HG03159 (cell line): ENCODE measurements at regions not wholly inside any gene's neighbourhood (a gene's known extent, or its start where the extent isn't known, plus 50 kb on each side); places are given as distances from the start of the nearest gene placed in this dataset.

Experiments used
- ATAC-seq: cut with Tn5 transposase; IDR thresholded peaks from one replicate; pipeline ENCODE4 v1.9.1; 2021; ENCODE audit warnings: mild to moderate bottlenecking, moderate library complexity; ENCODE audit not compliant: unreplicated experiment

GRCh38 chr3:163877805-163878204 lies 1200.5 kb downstream of the SI start:
- no peak for ATAC-seq

GRCh38 chr3:163863146-163863545 lies 1215.2 kb downstream of the SI start:
- no peak for ATAC-seq

GRCh38 chr3:163852233-163852632 lies 1226.1 kb downstream of the SI start:
- ATAC-seq, result no peak

DNA sequence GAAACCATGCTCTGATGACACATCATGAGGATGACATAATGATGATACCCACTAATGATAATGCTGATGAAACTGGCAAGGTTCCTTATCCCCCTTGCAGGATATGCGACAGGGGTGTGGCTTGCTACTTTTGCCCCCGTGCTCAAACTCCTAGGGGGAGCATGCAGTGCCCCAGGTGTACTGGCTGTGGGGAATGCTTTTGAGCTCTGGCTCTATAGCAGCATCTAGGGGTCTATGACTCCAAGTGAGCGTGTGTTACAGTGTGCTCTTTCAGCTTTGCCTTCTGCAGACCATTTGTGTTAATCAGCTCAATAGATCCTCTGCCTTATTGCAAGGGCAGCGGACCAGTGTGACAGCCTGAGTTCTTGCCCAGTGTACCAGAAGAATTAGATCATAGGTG lies 1239.5 kb downstream of the SI start:
- no peak for ATAC-seq

- ATAC-seq, result no peak
Observed at GRCh38 chr3:163832547-163832946, 1245.7 kb downstream of the SI start.

DNA sequence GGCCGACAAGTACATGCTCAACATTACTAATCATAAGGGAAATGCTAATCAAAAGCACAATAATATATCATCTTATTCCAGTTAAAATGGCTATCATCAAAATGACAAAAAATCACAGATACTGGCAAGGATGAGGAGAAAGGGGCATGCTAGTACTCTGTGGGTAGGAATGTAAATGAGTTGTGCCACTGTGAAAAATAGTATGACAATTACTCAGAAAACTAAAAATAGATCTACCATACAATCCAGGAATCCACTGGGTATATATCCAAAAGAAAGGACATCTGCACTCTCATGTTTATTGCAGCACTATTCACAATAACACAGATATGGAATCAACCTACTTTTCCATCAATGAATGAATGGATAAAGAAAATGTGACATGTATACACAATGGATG lies 1256.5 kb downstream of the SI start:
- no peak for ATAC-seq

- no peak for ATAC-seq
Observed at GRCh38 chr3:163817015-163817414, 1261.3 kb downstream of the SI start.

- no peak for ATAC-seq
Observed at GRCh38 chr3:163813935-163814334, 1264.4 kb downstream of the SI start.

- no peak for ATAC-seq
Observed at GRCh38 chr3:163812006-163812405, 1266.3 kb downstream of the SI start.

DNA sequence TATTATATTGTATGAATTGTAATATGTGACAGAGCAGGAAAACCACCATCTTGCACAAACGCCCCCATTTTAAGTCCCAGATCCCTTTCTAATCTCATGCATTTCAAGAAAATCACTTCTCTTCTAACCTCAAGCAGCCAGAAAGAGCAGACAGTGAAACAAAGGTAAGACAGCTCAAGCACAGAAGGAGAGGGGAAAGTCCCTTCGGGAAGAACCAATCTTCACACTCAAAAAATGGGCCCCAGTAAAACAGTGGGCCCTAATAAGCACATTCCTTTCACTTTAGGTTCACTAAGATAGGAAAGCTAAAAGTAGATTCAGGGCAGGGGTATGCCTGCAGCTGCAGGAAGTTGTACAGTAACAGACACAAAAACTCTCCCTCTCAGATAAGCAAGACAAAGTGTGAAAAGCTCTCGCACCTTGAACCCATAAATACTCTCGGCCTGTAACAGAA lies 1268.7 kb downstream of the SI start:
- no peak for ATAC-seq

DNA sequence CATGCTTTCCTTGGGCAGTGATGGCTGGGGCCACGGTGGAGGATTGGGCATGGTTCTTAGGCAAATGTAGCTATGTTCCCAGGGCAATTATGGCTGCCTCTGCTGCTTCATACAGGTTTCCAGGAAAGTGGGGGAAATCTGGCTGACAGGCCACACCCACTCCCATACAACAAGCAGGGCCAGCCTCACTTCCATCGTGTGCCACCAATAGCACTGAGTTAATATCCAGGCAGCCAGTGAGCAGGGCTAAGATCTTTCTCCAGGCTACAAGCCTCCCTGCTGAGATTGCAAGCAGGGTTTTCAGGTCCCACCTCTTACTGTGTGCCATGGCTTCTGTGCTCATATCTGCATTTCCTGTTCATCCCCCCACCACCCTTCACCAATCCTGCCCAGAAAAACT lies 1291.9 kb downstream of the SI start:
- no peak for ATAC-seq

GRCh38 chr3:163785693-163786092 lies 1292.6 kb downstream of the SI start:
- ATAC-seq, result no peak

DNA sequence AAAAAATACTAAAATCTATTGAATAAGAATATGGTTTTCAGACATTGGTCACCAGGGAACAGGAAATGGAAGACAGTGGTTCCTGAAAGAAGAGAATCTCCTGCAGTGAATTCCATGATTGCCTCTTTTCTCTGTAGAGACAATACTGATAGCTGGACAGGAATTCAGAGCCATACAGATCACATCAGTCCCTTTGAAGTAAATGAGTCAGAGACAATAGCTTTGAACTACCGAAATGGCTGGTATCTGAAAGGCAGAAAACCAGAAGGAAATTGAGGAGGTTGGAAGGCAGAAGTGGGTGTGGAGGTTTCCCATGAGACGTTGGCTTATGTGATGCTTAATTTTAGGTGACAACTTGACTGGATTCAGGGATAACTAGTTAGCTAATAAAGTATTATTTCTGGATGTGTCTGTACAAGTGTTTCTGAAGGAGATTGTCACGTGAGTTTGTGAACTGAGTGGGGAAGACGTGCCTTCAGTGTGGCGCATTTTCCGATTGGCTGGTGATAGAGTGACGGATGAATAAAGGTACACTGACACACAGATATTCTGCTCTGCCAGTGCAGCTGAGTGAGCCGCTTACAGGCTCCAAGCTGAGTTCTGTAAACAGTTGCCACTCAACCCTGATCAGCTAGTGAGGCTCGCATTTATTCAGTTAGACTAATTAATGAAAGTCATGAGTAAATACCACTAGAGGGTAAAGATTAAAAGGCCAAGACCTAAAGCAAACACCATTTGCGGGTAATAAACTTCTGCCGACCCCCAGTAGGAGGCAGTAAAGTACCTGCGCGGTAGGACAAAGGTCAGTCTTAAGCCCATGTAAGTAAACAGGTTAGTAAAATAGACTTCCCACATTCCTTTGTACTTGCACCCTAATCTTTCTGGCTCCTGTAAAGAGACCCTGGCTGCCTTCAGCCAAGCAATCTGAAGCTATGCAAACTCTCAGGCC lies 1298.6 kb downstream of the SI start:
- no peak for ATAC-seq

DNA sequence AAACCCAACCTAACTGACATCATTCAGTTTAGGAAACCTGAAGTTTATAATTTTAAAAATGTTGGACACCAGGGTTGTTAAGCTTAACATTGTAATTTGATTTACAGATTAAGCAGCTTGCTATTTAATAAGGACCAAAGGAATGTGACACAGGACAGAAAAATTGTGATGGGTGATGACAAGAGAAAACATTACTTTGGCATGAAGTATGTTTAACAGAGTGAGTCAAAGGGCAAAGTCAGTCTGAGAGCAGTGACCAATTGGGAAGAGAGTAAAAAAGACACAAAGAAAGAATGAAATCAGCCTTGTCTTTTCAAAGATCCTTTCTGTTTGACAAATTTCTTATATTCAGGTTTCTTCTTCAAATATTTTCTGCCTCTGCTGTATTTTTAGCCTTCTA lies 1301.6 kb downstream of the SI start:
- ATAC-seq, result no peak

GRCh38 chr3:163773136-163773535 lies 1305.2 kb downstream of the SI start:
- ATAC-seq, result no peak

DNA sequence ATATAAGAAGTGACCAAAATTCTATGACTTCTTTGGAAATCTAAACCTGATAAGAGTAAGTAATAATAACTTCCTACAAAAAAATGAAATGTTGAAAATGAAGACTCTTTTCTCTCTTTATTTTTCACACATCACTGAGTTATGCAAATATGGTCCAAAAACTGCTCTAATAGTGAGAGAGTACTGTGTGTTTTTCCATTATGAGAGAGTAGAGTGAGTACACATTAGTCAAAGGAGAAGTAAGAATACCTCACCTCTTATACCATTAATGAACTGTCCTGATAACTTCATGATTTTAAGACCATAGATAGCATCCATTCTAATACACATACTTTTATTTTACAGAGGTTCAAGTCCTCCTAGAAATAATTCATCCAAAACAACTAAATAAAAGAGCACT lies 1310.2 kb downstream of the SI start:
- no peak for ATAC-seq

DNA sequence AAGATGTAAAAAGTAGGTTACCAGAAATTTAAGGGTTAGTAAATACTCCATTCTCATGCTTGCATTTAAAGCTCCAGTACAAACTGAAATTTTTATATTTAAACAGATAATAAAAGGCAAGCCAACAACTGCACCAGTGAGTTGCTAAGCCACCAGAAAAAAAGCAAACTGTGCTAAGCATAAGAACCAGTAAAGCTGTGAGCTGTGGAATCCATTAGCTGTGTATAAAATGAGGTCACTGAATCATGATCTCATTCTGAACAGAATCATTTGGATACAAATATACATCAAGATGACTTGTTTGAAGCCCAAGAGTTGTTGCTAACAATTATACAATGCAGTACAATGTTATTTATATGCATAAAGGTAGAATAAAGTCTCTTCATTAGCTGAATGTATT lies 1312.2 kb downstream of the SI start:
- ATAC-seq, result no peak

DNA sequence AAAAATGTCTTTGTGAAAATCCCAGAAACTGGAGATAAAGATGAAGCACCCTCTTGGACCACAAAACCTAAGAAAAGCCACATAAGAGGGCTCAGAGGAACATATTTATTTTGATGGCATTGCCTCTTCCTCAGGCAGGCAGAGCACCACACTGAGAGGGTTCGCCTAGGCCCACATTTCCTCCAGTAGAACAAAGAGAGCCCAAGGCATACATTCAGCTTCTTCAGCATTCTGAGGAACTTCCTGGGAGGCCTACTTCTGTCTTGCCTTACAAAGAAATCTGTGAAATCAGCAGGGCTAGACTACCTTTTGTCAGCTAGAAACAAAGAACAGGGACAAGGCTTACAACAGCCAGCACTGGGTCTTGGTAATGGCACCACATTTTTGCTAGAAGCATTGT lies 1325.3 kb downstream of the SI start:
- no peak for ATAC-seq

GRCh38 chr3:163745204-163745603 lies 1333.1 kb downstream of the SI start:
- ATAC-seq, result no peak

- no peak for ATAC-seq
Observed at GRCh38 chr3:163735394-163735793, 1342.9 kb downstream of the SI start.

DNA sequence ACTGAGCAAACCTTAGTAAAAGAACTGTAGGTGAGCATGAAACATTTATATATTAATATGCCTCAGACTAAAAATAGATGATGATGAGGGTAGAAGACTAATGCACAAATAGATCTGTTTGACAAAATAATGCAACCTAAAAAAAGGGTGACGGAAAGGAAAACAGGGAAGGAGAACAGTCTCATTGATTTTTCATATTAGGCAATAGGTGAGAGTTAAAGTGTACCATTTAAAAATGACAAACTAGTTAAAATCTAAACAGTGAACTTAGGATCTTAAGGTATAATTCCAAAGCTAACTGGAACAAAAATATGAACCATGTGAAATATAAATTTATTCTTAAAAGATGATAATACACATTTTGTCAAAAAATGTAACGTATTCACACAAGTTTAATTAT lies 1347.6 kb downstream of the SI start:
- ATAC-seq, result no peak

GRCh38 chr3:163726125-163726524 lies 1352.2 kb downstream of the SI start:
- ATAC-seq, result no peak

GRCh38 chr3:163722405-163722804 lies 1355.9 kb downstream of the SI start:
- ATAC-seq, result no peak
